OCI-LY7 (cell line): ENCODE measurements at regions not wholly inside any gene's neighbourhood (a gene's known extent, or its start where the extent isn't known, plus 50 kb on each side); places are given as distances from the start of the nearest gene placed in this dataset.

Source experiments
- CTCF ChIP-seq: fragments of 200-600 bp; sonication (generic); conservative IDR thresholded peaks from 2 replicates; pipeline ENCODE4 v1.5.1; 2014; ENCODE audit warnings: mild to moderate bottlenecking, antibody characterized with exemption, low read length, moderate library complexity, mixed read lengths
- EZH2phosphoT487 ChIP-seq: fragments of 200-600 bp; sonication (generic); IDR thresholded peaks from 2 replicates; pipeline ENCODE4 v1.6.1; 2018; ENCODE audit warnings: low read depth, borderline replicate concordance, mild to moderate bottlenecking, mixed run types, antibody characterized with exemption, low read length, moderate library complexity, mixed read lengths

- no peak for TF ChIP-seq EZH2phosphoT487
- no peak for TF ChIP-seq CTCF
Measured at GRCh38 chr15:77550301-77551251, 82.1 kb downstream of the LINGO1 start.
